Vagina (tissue), 2 donors: ENCODE measurements at regions not wholly inside any gene's neighbourhood (a gene's known extent, or its start where the extent isn't known, plus 50 kb on each side); places are given as distances from the start of the nearest gene placed in this dataset.
A peak's percentile ranks its signal among the peaks of the same experiment; 100 is the strongest.

ENCODE experiments used
- DNase-seq, 2 donors: peaks; one replicate each; pipeline ENCODE4 v3.0.0-alpha.2; 2017; ENCODE audit errors: extremely low spot score in 2 of 2
- H3K27ac ChIP-seq: fragments of 200-600 bp; sonication (generic); one replicate; pipeline ENCODE4 v1.5.1; 2019
- H3K27me3 ChIP-seq: fragments of 200-600 bp; sonication (generic); one replicate; pipeline ENCODE4 v1.5.1; 2019
- H3K36me3 ChIP-seq, 2 donors: fragments of 200-600 bp; sonication (generic); one replicate each; pipeline ENCODE4 v1.5.1; 2017 to 2019
- H3K4me1 ChIP-seq: fragments of 200-600 bp; sonication (generic); one replicate; pipeline ENCODE4 v1.5.1; 2019
- H3K4me3 ChIP-seq, 2 donors: fragments of 200-600 bp; sonication (generic); 1 replicate in 1 of 2; 2 replicates in 1 of 2; pipeline ENCODE4 v1.5.1; 2016 to 2019
- H3K9me3 ChIP-seq: fragments of 200-600 bp; sonication (generic); one replicate; pipeline ENCODE4 v1.5.1; 2019
- CTCF ChIP-seq, 3 experiments: fragments of 450-650 bp in 2 of 3; fragments of 200-600 bp in 1 of 3; sonication (generic) in 1 of 3; IDR thresholded peaks; one replicate each; pipeline ENCODE4 v1.5.1; 2017 to 2019; ENCODE audit warnings: antibody characterized with exemption in 3 of 3, mild to moderate bottlenecking in 2 of 3, moderate library complexity in 2 of 3
- POLR2A ChIP-seq, 2 donors: fragments of 450-650 bp; IDR thresholded peaks; one replicate each; pipeline ENCODE4 v1.6.1; 2017; ENCODE audit warnings: antibody characterized with exemption in 2 of 2, mild to moderate bottlenecking in 2 of 2, moderate library complexity in 2 of 2
- POLR2AphosphoS5 ChIP-seq, 2 donors: sonication (generic); formaldehyde crosslinking; IDR thresholded peaks; one replicate each; pipeline ENCODE4 v1.9.0; 2017; ENCODE audit warnings: antibody characterized with exemption in 2 of 2, mild to moderate bottlenecking in 2 of 2, low read depth in 1 of 2; ENCODE audit not compliant: insufficient read depth in 1 of 2
- intact Hi-C: fragments of 100-400 bp; cut with DNase I; formaldehyde crosslinking; loops from one replicate; pipeline ENCODE4 v1.15.1; 2023

- Histone ChIP-seq H3K9me3 (no peaks in the 10 kb centered on the region), H3K27ac (no peak overlapping the region), H3K36me3 (no peaks in the 10 kb centered on the region), H3K4me1 (peaks cover 83% of the 10 kb centered on the region), H3K4me3 (no peak overlapping the region), H3K27me3 (no peaks in the 10 kb centered on the region)
- TF ChIP-seq POLR2AphosphoS5 (IDR thresholded peaks at IDR 0.05; ENCODE audit: insufficient read depth in 1 of 2, low read depth in 1 of 2), result no peak
- TF ChIP-seq CTCF (IDR thresholded peaks at IDR 0.05), result no peak
- TF ChIP-seq POLR2A (IDR thresholded peaks at IDR 0.05), result no peak
- DNase-seq, result no peak
- intact Hi-C loops, result no loop called here
These were observed 148.1 kb downstream of the ZFP36L2 start for GRCh38 chr2:43078301-43078700.

GRCh38 chr2:43077876-43078275, 148.5 kb downstream of the ZFP36L2 start:
- no peaks in the 10 kb centered on the region for H3K36me3 ChIP-seq
- no peaks in the 10 kb centered on the region for H3K9me3 ChIP-seq
- no peak overlapping the region for H3K4me3 ChIP-seq
- H3K4me1 ChIP-seq, result peaks cover 83% of the 10 kb centered on the region
- intact Hi-C loops, result no loop called here
- H3K27ac ChIP-seq, result no peak overlapping the region
- no peak for DNase-seq
- H3K27me3 ChIP-seq, result no peaks in the 10 kb centered on the region
- TF ChIP-seq CTCF (IDR thresholded peaks at IDR 0.05), result no peak

GRCh38 chr2:43076676-43077075, 149.7 kb downstream of the ZFP36L2 start:
- Histone ChIP-seq H3K36me3 (no peaks in the 10 kb centered on the region), H3K27ac (peak overlapping the region; percentile 77), H3K27me3 (no peaks in the 10 kb centered on the region), H3K9me3 (no peaks in the 10 kb centered on the region), H3K4me1 (peaks cover 81% of the 10 kb centered on the region), H3K4me3 (no peak overlapping the region)
- TF ChIP-seq POLR2AphosphoS5 (IDR thresholded peaks at IDR 0.05; ENCODE audit: insufficient read depth in 1 of 2, low read depth in 1 of 2), result no peak
- TF ChIP-seq POLR2A (IDR thresholded peaks at IDR 0.05), result no peak
- no peak for TF ChIP-seq CTCF (IDR thresholded peaks at IDR 0.05)
- intact Hi-C loops, result no loop called here
- DNase-seq, result no peak

GRCh38 chr2:43075811-43076585, 150.4 kb downstream of the ZFP36L2 start:
- no peak for DNase-seq
- Histone ChIP-seq H3K27me3 (no peaks in the 10 kb centered on the region), H3K4me3 (no peak overlapping the region), H3K4me1 (peaks cover 81% of the 10 kb centered on the region), H3K36me3 (no peaks in the 10 kb centered on the region), H3K27ac (peak overlapping the region; percentile 77), H3K9me3 (no peaks in the 10 kb centered on the region)
- peak in 1 of 2 donors; percentile 14 for TF ChIP-seq POLR2AphosphoS5 (IDR thresholded peaks at IDR 0.05; ENCODE audit: insufficient read depth in 1 of 2, low read depth in 1 of 2)
- TF ChIP-seq CTCF (IDR thresholded peaks at IDR 0.05), result no peak
- intact Hi-C loops, result no loop called here

- H3K4me3 ChIP-seq, result no peak overlapping the region
- TF ChIP-seq POLR2AphosphoS5 (IDR thresholded peaks at IDR 0.05; ENCODE audit: insufficient read depth in 1 of 2, low read depth in 1 of 2) (peak; percentile 67 to 97), POLR2A (IDR thresholded peaks at IDR 0.05) (no peak), CTCF (IDR thresholded peaks at IDR 0.05) (no peak)
- H3K36me3 ChIP-seq, result no peaks in the 10 kb centered on the region
- intact Hi-C loops, result no loop called here
- H3K9me3 ChIP-seq, result no peaks in the 10 kb centered on the region
- peak overlapping the region; percentile 77 for H3K27ac ChIP-seq
- H3K27me3 ChIP-seq, result no peaks in the 10 kb centered on the region
- peaks cover 82% of the 10 kb centered on the region for H3K4me1 ChIP-seq
- peak in 1 of 2 donors; percentile 97 for DNase-seq
These were observed 151.3 kb downstream of the ZFP36L2 start for GRCh38 chr2:43075054-43075593.
